ENCODE measurements at regions not wholly inside any gene's neighbourhood (a gene's known extent, or its start where the extent isn't known, plus 50 kb on each side); places are given as distances from the start of the nearest gene placed in this dataset.
A peak's percentile ranks its signal among the peaks of the same experiment; 100 is the strongest.

DNA sequence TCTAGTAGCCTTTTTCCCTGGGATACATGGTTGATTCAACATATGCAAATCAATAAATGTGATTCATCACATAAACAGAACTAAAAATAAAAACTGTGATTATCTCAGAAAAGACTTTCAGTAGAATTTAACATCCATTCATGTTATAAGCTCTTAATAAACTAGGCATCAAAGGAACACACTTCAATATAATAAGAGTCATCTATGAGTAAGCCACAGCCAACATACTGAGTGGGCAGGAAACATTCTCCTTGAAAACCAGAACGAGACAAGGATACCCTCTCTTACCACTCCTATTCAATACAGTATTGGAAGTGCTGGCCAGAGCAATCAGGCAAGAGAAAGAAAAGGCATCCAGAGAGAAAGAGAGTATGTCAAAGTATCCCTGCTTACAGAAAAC lies 239.9 kb downstream of the ATPSCKMT start:
- no peak for DNase-seq

DNA sequence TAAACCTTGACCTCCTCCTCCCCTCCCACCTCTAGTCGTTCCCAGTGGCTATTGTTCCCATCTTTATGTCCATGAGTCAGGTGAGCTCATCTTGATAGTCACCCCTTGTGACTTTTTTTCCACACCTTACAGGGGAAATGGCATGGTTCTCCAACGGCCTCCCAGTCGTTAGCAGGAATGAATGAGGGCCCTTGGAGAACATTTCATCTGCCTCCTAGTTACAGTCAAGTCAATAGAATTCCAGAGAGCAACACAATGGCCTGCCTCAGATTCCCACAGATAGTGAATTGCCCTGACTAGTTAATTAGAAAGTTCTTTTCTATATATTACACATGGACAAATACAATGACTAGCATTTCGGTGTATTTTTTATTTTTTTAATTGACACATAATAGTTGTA lies 262.6 kb downstream of the ATPSCKMT start:
- DNase-seq, result no peak

- peak; percentile 92 for DNase-seq
These were observed 272.6 kb downstream of the ATPSCKMT start for GRCh38 chr5:9977070-9977469.

GRCh38 chr5:9976621-9977020 lies 273.1 kb downstream of the ATPSCKMT start:
- no peak for DNase-seq

- DNase-seq, result no peak
These were observed 277.6 kb downstream of the ATPSCKMT start for GRCh38 chr5:9972059-9972458.

- no peak for DNase-seq
These were observed 278.4 kb downstream of the ATPSCKMT start for GRCh38 chr5:9971301-9971700.

DNA sequence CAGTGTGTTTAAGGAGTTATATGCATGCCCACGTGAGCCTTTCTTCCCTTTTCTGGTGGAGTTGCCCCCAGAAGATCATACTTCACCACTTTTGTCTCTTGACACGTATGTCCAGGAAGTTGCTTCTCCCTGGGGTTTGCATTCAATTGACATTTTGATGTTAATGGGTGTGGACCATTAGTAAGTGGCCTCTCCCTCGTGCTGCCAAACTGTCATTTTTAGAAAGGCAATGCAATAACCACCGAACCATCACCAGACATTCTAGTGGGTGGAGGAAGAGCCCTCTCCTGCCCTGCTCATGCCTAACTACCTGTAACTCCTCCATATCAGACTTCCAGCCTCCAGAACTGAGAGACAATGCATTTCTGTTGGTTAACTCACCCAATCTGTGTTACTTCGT lies 290.8 kb downstream of the ATPSCKMT start:
- DNase-seq, result peak; percentile 41

- peak; percentile 89 for DNase-seq
These were observed 292.5 kb downstream of the ATPSCKMT start for GRCh38 chr5:9957214-9957613.

- no peak for DNase-seq
These were observed 293.0 kb downstream of the ATPSCKMT start for GRCh38 chr5:9956725-9957124.

DNA sequence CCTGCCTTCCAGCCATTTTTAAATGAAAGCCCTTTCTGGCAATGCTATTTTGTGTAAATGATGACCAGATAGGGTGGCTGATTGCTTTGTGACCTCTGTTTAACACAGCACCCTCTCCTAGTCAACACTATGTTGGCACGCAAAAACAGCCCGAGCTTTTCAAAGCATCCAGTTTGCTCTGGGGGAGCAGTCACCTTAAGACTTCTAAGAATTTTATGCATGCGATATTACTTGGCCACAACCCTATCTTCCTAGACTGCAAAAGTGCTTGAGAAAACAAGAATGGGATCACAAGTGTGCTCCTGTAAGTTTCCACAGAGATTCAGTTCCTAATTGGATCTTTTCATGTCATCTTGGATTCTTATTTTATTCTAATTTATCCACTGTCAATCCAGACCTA lies 294.1 kb downstream of the ATPSCKMT start:
- DNase-seq, result no peak

GRCh38 chr5:9954869-9955268 lies 294.8 kb downstream of the ATPSCKMT start:
- no peak for DNase-seq

DNA sequence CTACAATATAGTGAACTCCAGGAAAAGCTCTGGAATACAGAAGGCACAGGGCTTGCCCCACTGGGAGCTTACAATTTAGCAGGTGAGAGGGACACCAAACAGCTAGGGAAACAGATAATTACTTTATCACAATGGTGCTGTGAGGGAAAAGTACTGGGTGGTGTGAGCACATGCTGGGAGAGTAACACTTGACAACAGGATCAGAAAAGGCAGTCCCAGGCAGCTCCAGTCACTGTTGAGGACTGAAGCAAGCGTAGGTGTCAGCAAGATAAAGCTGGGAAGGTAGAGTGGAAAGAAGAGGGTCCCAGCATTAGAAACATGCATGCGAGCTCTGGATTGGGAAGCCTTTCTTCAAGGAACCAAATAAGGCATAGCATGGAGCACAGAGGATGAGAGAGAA lies 296.0 kb downstream of the ATPSCKMT start:
- DNase-seq, result no peak

GRCh38 chr5:9951865-9952516 lies 297.7 kb downstream of the ATPSCKMT start:
- no peak for DNase-seq

DNA sequence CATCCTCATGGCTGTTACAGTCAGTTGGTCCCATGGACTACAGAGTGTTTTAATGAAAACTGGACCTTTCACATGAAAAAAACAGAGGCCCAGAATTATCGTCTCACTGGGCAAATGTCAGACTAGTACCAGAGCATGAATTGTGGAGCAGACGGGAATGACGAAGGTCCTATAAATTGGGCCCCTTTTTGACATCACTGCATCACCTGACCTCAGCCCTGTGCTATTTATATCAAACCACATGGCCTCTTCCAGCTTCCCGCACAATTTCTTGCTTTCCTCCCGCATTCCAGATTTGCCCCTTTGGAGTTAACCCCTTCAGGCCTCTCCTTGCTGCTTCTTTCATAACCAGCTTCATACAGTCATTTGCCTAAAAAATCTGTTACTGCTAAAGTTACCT lies 301.7 kb downstream of the ATPSCKMT start:
- DNase-seq, result no peak

- no peak for DNase-seq
These were observed 302.4 kb downstream of the ATPSCKMT start for GRCh38 chr5:9947225-9947714.

- no peak for DNase-seq
These were observed 302.6 kb upstream of the TAS2R1 start for GRCh38 chr5:9932770-9933169.

DNA sequence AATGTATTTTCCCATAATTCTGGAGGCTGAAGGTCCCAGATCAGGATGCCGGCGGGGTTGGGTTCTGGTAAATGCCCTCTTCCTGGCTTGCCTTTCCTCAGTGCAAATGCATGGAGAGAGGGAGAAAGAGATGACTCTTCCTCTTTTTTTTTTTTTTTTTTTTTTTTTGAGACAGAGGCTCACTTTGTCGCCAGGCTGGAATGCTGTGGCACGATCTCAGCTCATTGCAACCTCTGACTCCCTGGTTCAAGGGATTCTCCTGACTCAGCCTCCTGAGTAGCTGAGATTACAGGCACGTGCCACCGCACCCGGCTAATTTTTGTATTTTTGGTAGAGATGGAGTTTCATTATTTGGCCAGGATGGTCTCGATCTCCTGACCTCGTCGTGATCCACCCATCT lies 300.0 kb upstream of the TAS2R1 start:
- no peak for DNase-seq

DNA sequence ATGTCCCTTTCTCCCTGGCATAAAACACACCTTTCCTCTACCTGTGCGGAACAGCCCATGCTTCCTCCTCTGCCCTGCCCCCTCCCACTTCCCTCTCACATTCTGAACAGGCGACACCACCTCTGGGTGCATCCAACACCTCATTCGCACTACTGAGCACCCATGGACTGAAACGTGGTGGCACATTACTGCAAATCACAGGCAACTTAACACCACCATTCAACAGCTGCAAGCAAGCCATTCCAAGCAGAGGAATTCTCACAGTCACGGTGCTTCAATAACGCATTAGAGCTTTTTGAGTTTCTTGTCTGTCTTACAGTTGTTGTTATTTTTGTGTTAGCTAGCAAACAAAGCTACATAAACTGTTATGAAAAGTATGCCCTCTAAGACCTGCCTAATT lies 298.2 kb upstream of the TAS2R1 start:
- no peak for DNase-seq

- DNase-seq, result no peak
These were observed 297.4 kb upstream of the TAS2R1 start for GRCh38 chr5:9927521-9927997.

DNA sequence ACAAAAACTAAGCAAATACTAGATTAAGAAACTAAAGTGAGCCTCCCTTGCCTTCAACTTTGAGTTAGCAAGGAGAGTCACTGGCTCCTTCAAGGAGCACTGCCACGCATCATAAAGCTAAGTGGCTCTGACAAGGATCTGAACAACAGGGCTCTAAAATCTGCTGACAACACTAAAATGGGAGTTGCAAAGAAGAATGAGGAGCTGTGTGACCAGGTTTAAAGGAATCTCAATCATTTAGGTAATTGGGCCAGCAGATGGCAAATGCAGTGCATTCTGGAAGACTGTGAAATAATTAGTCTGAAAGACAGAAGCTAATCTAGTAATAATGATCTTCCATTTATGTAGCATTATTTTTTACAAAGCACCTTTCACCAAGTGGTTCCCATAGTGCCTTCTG lies 297.0 kb upstream of the TAS2R1 start:
- DNase-seq, result peak; percentile 89

DNA sequence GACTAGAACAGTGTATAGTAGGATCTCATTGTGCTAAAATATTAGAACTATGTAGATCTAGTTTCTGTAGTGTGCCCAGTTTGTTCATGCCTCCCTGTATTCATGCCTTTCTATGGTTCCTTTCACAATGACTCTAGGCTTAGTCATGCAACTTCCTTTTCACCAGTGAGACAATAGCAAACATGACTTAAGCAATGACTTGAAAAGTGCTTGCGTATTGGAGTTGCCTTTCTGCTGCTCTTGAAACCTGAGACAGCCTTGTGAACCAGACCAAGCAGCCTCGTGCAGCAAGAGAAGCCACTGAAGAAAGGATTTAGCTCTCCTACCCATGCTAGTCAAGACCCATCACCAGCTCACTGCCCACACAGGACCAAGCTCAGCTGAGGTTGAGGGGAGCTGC lies 294.5 kb upstream of the TAS2R1 start:
- DNase-seq, result no peak

- DNase-seq, result no peak
These were observed 292.6 kb upstream of the TAS2R1 start for GRCh38 chr5:9922719-9923118.

GRCh38 chr5:9920697-9921096 lies 290.5 kb upstream of the TAS2R1 start:
- no peak for DNase-seq

GRCh38 chr5:9919306-9920030 lies 289.3 kb upstream of the TAS2R1 start:
- no peak for DNase-seq

GRCh38 chr5:9905661-9906060 lies 275.5 kb upstream of the TAS2R1 start:
- DNase-seq, result no peak

All from DMS79 treated with DMSO at 0.1 percent for 48 hours (cell line).